Naive thymus-derived CD4-positive, alpha-beta T cell (primary cell): ENCODE measurements at regions not wholly inside any gene's neighbourhood (a gene's known extent, or its start where the extent isn't known, plus 50 kb on each side); places are given as distances from the start of the nearest gene placed in this dataset.

Source experiments
- ATAC-seq: fragments of 150-1000 bp; cut with Tn5 transposase; 2 replicates; pipeline ENCODE4 v1.10.0; 2021; ENCODE audit warnings: mild to moderate bottlenecking, moderate library complexity
- CTCF ChIA-PET: fragments of 350-600 bp; sonication (Branson Sonifier 250); formaldehyde crosslinking; loops from one replicate; lab custom pipeline; 2021; ENCODE audit warnings: antibody characterized with exemption; lab: Charles Lee
- POLR2A ChIA-PET: fragments of 350-600 bp; sonication (Branson Sonifier 250); formaldehyde crosslinking; loops from one replicate; lab custom pipeline; 2021; ENCODE audit warnings: antibody characterized with exemption, inconsistent platforms; lab: Charles Lee
- DNase-seq, 9 donors: peaks; one replicate each; pipeline versions ENCODE4 v3.0.0 to v3.0.0-alpha.2; 2020 to 2022; ENCODE audit warnings: mixed read lengths in 1 of 9
- H3K27ac ChIP-seq: one replicate; pipeline ENCODE4 v1.7.0; 2013; ENCODE audit warnings: mild to moderate bottlenecking, low read depth, low read length, moderate library complexity
- H3K27me3 ChIP-seq, 2 donors: one replicate each; pipeline ENCODE4 v1.7.0; 2013; ENCODE audit warnings: low read length in 2 of 2, mild to moderate bottlenecking in 2 of 2, moderate library complexity in 2 of 2; ENCODE audit not compliant: control insufficient read depth in 2 of 2, insufficient read depth in 2 of 2
- H3K36me3 ChIP-seq, 3 experiments: 1 replicate in 2 of 3; 2 replicates in 1 of 3; pipeline ENCODE4 v1.7.0; 2013; ENCODE audit warnings: low read length in 3 of 3, mild to moderate bottlenecking in 3 of 3, moderate library complexity in 1 of 3; ENCODE audit not compliant: insufficient read depth in 3 of 3, control insufficient read depth in 2 of 3
- H3K4me1 ChIP-seq, 2 donors: one replicate each; pipeline ENCODE4 v1.7.0; 2013; ENCODE audit warnings: low read length in 2 of 2, mild to moderate bottlenecking in 2 of 2, moderate library complexity in 1 of 2; ENCODE audit not compliant: control insufficient read depth in 2 of 2, insufficient read depth in 2 of 2
- H3K4me3 ChIP-seq: 2 replicates; pipeline ENCODE4 v1.7.0; 2013; ENCODE audit warnings: mild to moderate bottlenecking, low read length
- H3K9me3 ChIP-seq, 3 experiments: 1 replicate in 2 of 3; 2 replicates in 1 of 3; pipeline ENCODE4 v1.7.0; 2013; ENCODE audit warnings: low read length in 3 of 3; ENCODE audit not compliant: control insufficient read depth in 2 of 3
- H3K27ac Mint-ChIP-seq, 9 donors: one replicate each; pipeline ENCODE4 v1.8.0; 2020 to 2022; ENCODE audit warnings: mixed read lengths in 9 of 9, mild to moderate bottlenecking in 8 of 9, moderate library complexity in 5 of 9, inconsistent platforms in 2 of 9
- H3K27me3 Mint-ChIP-seq, 5 donors: one replicate each; pipeline ENCODE4 v1.8.0; 2021 to 2022; ENCODE audit warnings: mixed read lengths in 5 of 5, mild to moderate bottlenecking in 1 of 5
- H3K36me3 Mint-ChIP-seq, 5 donors: one replicate each; pipeline ENCODE4 v1.8.0; 2020 to 2022; ENCODE audit warnings: mixed read lengths in 5 of 5, mild to moderate bottlenecking in 3 of 5, inconsistent platforms in 1 of 5
- H3K4me1 Mint-ChIP-seq, 7 donors: one replicate each; pipeline ENCODE4 v1.8.0; 2020 to 2022; ENCODE audit warnings: mixed read lengths in 7 of 7, mild to moderate bottlenecking in 3 of 7, inconsistent platforms in 1 of 7
- H3K4me3 Mint-ChIP-seq, 10 donors: one replicate each; pipeline ENCODE4 v1.8.0; 2020 to 2022; ENCODE audit warnings: mild to moderate bottlenecking in 10 of 10, mixed read lengths in 10 of 10, moderate library complexity in 6 of 10, inconsistent platforms in 2 of 10
- H3K9me3 Mint-ChIP-seq, 11 donors: one replicate each; pipeline ENCODE4 v1.8.0; 2020 to 2022; ENCODE audit warnings: mixed read lengths in 11 of 11, mild to moderate bottlenecking in 4 of 11, inconsistent platforms in 1 of 11, moderate library complexity in 1 of 11
- intact Hi-C, 2 donors: fragments of 100-400 bp; cut with micrococcal nuclease; formaldehyde crosslinking; loops; one replicate each; pipeline ENCODE4 v1.15.1; 2023

DNA sequence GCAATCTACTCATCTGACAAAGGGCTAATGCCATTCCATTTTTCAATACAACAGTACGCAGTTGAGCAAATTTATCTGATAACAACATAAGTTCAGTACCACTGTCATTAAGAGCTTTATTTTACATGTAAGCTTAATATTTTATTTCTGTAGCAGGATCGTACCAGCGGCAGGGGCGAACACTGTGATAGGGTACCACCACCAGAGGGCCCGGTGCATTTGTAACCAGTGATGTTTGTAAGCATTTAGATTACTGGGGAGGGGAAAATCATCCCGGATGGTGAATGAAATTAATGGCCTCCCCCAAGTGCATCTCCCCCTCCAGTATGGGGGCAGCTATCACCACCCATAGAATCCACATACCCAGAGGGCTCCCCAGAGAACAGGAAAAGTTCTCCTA is 179.0 kb downstream of the ADGRA3 start:
- H3K4me3 Mint-ChIP-seq, result no peak overlapping the region
- intact Hi-C loops, result no loop called here
- no peak for ATAC-seq

GRCh38 chr4:22334155-22334554 is 181.7 kb downstream of the ADGRA3 start:
- DNase-seq (no peak), ATAC-seq (no peak)
- Histone ChIP-seq H3K9me3 (no peaks in the 10 kb centered on the region), H3K27me3 (no peaks in the 10 kb centered on the region), H3K36me3 (no peaks in the 10 kb centered on the region), H3K4me1 (no peaks in the 10 kb centered on the region), H3K27ac (no peak overlapping the region), H3K4me3 (no peak overlapping the region)
- no peaks in the 10 kb centered on the region for H3K36me3 Mint-ChIP-seq
- CTCF ChIA-PET, result no interaction called here
- H3K27ac Mint-ChIP-seq, result no peak overlapping the region
- H3K4me1 Mint-ChIP-seq, result no peaks in the 10 kb centered on the region
- POLR2A ChIA-PET, result no interaction called here
- intact Hi-C loops, result no loop called here
- no peak overlapping the region for H3K4me3 Mint-ChIP-seq
- H3K27me3 Mint-ChIP-seq, result no peaks in the 10 kb centered on the region
- H3K9me3 Mint-ChIP-seq, result peaks cover 0 to 5% (median 0%) of the 10 kb centered on the region in 11 donors

More for the DNA sequence above, 179.0 kb downstream of the ADGRA3 start:
- Mint-ChIP-seq H3K4me1 (no peaks in the 10 kb centered on the region), H3K9me3 (peaks cover 0 to 5% (median 0%) of the 10 kb centered on the region in 11 donors), H3K36me3 (no peaks in the 10 kb centered on the region), H3K27me3 (no peaks in the 10 kb centered on the region), H3K27ac (no peak overlapping the region)
- H3K36me3 ChIP-seq, result no peaks in the 10 kb centered on the region
- CTCF ChIA-PET, result no interaction called here
- POLR2A ChIA-PET, result no interaction called here
- H3K4me3 ChIP-seq, result no peak overlapping the region
- H3K4me1 ChIP-seq, result no peaks in the 10 kb centered on the region
- H3K27ac ChIP-seq, result no peak overlapping the region
- no peaks in the 10 kb centered on the region for H3K27me3 ChIP-seq
- no peaks in the 10 kb centered on the region for H3K9me3 ChIP-seq
- DNase-seq, result no peak

DNA sequence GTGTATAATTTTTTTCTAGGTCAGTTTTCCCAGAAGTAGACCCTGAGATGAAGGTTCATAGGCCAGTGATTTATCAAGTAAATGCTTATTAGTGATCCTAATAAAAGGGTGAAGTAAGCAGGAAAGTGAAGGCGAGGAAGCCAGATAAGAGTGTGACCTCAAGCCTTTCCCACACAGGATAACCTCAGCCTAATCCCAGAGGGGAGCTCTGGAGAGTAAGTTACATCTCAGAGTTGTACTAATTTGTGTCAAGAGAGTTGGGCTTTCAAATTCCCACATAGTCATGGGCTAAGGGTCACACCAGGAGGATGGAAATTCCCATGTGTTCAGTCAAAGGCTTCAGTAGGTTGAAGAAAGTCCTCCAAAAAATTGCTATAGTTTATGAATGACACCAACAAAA is 191.4 kb downstream of the ADGRA3 start:
- Mint-ChIP-seq H3K9me3 (peaks cover 0 to 3% (median 0%) of the 10 kb centered on the region in 11 donors), H3K4me1 (no peaks in the 10 kb centered on the region), H3K4me3 (no peak overlapping the region), H3K27me3 (peaks cover 0 to 5% (median 0%) of the 10 kb centered on the region in 5 donors), H3K27ac (no peak overlapping the region), H3K36me3 (no peaks in the 10 kb centered on the region)
- Histone ChIP-seq H3K36me3 (no peaks in the 10 kb centered on the region), H3K27me3 (no peaks in the 10 kb centered on the region), H3K9me3 (no peaks in the 10 kb centered on the region), H3K27ac (no peak overlapping the region), H3K4me3 (no peak overlapping the region), H3K4me1 (no peaks in the 10 kb centered on the region)
- CTCF ChIA-PET, result no interaction called here
- POLR2A ChIA-PET, result no interaction called here
- intact Hi-C loops, result no loop called here
- no peak for DNase-seq
- no peak for ATAC-seq

- ATAC-seq (no peak), DNase-seq (no peak)
- Mint-ChIP-seq H3K9me3 (peaks cover 0 to 2% (median 0%) of the 10 kb centered on the region in 11 donors), H3K36me3 (no peaks in the 10 kb centered on the region), H3K27ac (no peak overlapping the region), H3K4me1 (no peaks in the 10 kb centered on the region), H3K4me3 (no peak overlapping the region), H3K27me3 (peaks cover 0 to 5% (median 0%) of the 10 kb centered on the region in 5 donors)
- ChIA-PET CTCF (interaction anchor here (0.6 kb wide), 1 partner anchor 20 kb away, joined by 3 read pairs; no protein-coding TSS in a partner anchor), POLR2A (no interaction called here)
- intact Hi-C loops, result no loop called here
- H3K9me3 ChIP-seq, result no peaks in the 10 kb centered on the region
- H3K36me3 ChIP-seq, result no peaks in the 10 kb centered on the region
- H3K4me1 ChIP-seq, result no peaks in the 10 kb centered on the region
- no peak overlapping the region for H3K27ac ChIP-seq
- H3K4me3 ChIP-seq, result no peak overlapping the region
- no peaks in the 10 kb centered on the region for H3K27me3 ChIP-seq
Measured at GRCh38 chr4:22323691-22324090, 192.2 kb downstream of the ADGRA3 start.

- H3K36me3 Mint-ChIP-seq, result no peaks in the 10 kb centered on the region
- intact Hi-C loops, result no loop called here
Measured at GRCh38 chr4:22322996-22323395, 192.9 kb downstream of the ADGRA3 start.

DNA sequence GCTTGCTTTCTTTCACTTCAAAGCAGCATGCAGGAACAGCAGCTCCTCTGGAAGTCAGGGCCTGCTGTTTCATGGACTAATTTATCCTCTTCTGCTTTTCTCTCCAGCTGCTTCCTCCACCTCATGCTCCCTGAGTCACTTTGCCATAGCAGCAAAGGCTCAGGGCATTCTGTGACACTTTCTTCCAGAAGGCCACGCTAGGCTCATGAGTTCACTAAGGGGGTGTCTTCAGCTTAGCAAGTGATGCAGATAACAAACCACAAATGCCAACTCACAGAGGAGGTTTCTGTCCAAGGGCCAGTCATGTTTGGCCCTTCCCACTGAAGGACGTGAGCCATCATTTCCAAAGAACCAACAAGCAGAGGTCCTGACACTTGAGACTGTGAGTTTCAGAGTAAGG is 200.2 kb downstream of the ADGRA3 start:
- H3K27me3 ChIP-seq, result no peaks in the 10 kb centered on the region
- H3K36me3 Mint-ChIP-seq, result no peaks in the 10 kb centered on the region
- H3K4me1 ChIP-seq, result no peaks in the 10 kb centered on the region
- no peak for ATAC-seq
- POLR2A ChIA-PET, result no interaction called here
- CTCF ChIA-PET, result no interaction called here
- intact Hi-C loops, result no loop called here
- H3K27ac Mint-ChIP-seq, result no peak overlapping the region
- no peak for DNase-seq
- no peaks in the 10 kb centered on the region for H3K4me1 Mint-ChIP-seq
- no peak overlapping the region for H3K27ac ChIP-seq
- H3K9me3 ChIP-seq, result no peaks in the 10 kb centered on the region
- no peak overlapping the region for H3K4me3 ChIP-seq
- no peaks in the 10 kb centered on the region for H3K27me3 Mint-ChIP-seq
- H3K4me3 Mint-ChIP-seq, result no peak overlapping the region
- H3K9me3 Mint-ChIP-seq, result peaks cover 0 to 3% (median 0%) of the 10 kb centered on the region in 11 donors
- no peaks in the 10 kb centered on the region for H3K36me3 ChIP-seq

More at GRCh38 chr4:22322996-22323395, 192.9 kb downstream of the ADGRA3 start:
- ATAC-seq (no peak), DNase-seq (no peak)
- Histone ChIP-seq H3K9me3 (no peaks in the 10 kb centered on the region), H3K36me3 (no peaks in the 10 kb centered on the region), H3K4me3 (no peak overlapping the region), H3K27me3 (no peaks in the 10 kb centered on the region), H3K27ac (no peak overlapping the region), H3K4me1 (no peaks in the 10 kb centered on the region)
- Mint-ChIP-seq H3K4me3 (no peak overlapping the region), H3K27me3 (peaks cover 0 to 5% (median 0%) of the 10 kb centered on the region in 5 donors), H3K9me3 (peaks cover 0 to 2% (median 0%) of the 10 kb centered on the region in 11 donors), H3K27ac (no peak overlapping the region), H3K4me1 (no peaks in the 10 kb centered on the region)
- ChIA-PET POLR2A (no interaction called here), CTCF (interaction anchor here (0.6 kb wide), 1 partner anchor 21 kb away, joined by 3 read pairs; no protein-coding TSS in a partner anchor)

DNA sequence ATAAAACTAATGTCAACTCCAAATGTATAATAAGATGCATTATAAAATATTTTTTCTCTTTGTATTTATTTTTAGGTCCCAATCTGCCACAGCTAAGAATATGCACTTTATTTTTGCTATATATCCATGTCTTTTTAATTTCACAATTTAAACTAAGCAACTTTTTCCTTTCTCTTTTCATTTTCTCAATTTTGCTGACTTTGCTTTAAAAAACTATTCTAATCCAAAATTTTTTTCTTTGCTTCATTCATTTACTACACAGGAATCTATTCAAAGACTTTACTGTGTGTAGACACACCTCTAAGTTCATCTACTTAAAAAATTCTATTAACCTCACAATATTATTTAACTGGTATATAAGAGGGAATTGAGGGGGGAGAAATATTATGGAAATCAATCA is 201.9 kb downstream of the ADGRA3 start:
- H3K4me1 Mint-ChIP-seq, result no peaks in the 10 kb centered on the region
- Histone ChIP-seq H3K27ac (no peak overlapping the region), H3K36me3 (no peaks in the 10 kb centered on the region), H3K4me3 (no peak overlapping the region), H3K27me3 (no peaks in the 10 kb centered on the region), H3K4me1 (no peaks in the 10 kb centered on the region), H3K9me3 (no peaks in the 10 kb centered on the region)
- DNase-seq, result no peak
- H3K4me3 Mint-ChIP-seq, result no peak overlapping the region
- ChIA-PET CTCF (no interaction called here), POLR2A (no interaction called here)
- ATAC-seq, result no peak
- peaks cover 0 to 4% (median 0%) of the 10 kb centered on the region in 11 donors for H3K9me3 Mint-ChIP-seq
- H3K27ac Mint-ChIP-seq, result no peak overlapping the region
- intact Hi-C loops, result no loop called here
- no peaks in the 10 kb centered on the region for H3K36me3 Mint-ChIP-seq
- H3K27me3 Mint-ChIP-seq, result no peaks in the 10 kb centered on the region
